HL-60 (cell line): ENCODE measurements at regions not wholly inside any gene's neighbourhood (a gene's known extent, or its start where the extent isn't known, plus 50 kb on each side); places are given as distances from the start of the nearest gene placed in this dataset.

ENCODE experiments used
- CTCF ChIP-seq: IDR thresholded peaks from one replicate; pipeline ENCODE4 v1.5.1; 2011; ENCODE audit warnings: low read length, control low read depth, inconsistent platforms; ENCODE audit not compliant: insufficient read depth
- GABPA ChIP-seq: IDR thresholded peaks from 2 replicates; pipeline ENCODE4 v1.6.1; 2012; ENCODE audit warnings: low read depth
- SPI1 ChIP-seq: IDR thresholded peaks from 2 replicates; pipeline ENCODE4 v1.6.1; 2012; ENCODE audit warnings: low read depth, mild to moderate bottlenecking, borderline replicate concordance

- no peak for TF ChIP-seq CTCF
- no peak for TF ChIP-seq SPI1
- no peak for TF ChIP-seq GABPA
These were observed 199.5 kb upstream of the PLET1 start for GRCh38 chr11:112460141-112460540.
